GM23338 (cell line): ENCODE measurements at regions not wholly inside any gene's neighbourhood (a gene's known extent, or its start where the extent isn't known, plus 50 kb on each side); places are given as distances from the start of the nearest gene placed in this dataset.

Source experiments
- ATAC-seq: fragments of 200-7000 bp; cut with Tn5 transposase; 3 replicates; pipeline ENCODE4 v1.9.1; 2020
- DNase-seq: peaks from one replicate; pipeline ENCODE4 v3.0.0-alpha.2; 2015; ENCODE audit warnings: low spot score
- H2AFZ ChIP-seq: fragments of 200-600 bp; sonication (generic); 2 replicates; pipeline ENCODE4 v1.8.0; 2016; ENCODE audit warnings: antibody characterized with exemption, mild to moderate bottlenecking, moderate library complexity
- H3F3A ChIP-seq: fragments of 200-600 bp; sonication (generic); replicated peaks from 2 replicates; pipeline ENCODE4 v1.8.0; 2017; ENCODE audit warnings: antibody characterized with exemption, mixed run types, low read depth
- H3K27ac ChIP-seq: fragments of 200-600 bp; sonication (generic); 2 replicates; pipeline ENCODE4 v1.6.1; 2016; ENCODE audit warnings: low read depth
- H3K27me3 ChIP-seq: fragments of 200-600 bp; sonication (generic); 2 replicates; pipeline ENCODE4 v1.8.0; 2016; ENCODE audit warnings: mild to moderate bottlenecking, mixed run types, moderate library complexity; ENCODE audit not compliant: insufficient read depth
- H3K36me3 ChIP-seq: fragments of 200-600 bp; sonication (generic); 2 replicates; pipeline ENCODE4 v1.8.0; 2016; ENCODE audit warnings: mild to moderate bottlenecking; ENCODE audit not compliant: insufficient read depth
- H3K4me1 ChIP-seq: fragments of 200-600 bp; sonication (generic); 2 replicates; pipeline ENCODE4 v1.8.0; 2016; ENCODE audit warnings: mild to moderate bottlenecking, moderate library complexity; ENCODE audit not compliant: insufficient read depth
- H3K4me2 ChIP-seq: fragments of 200-600 bp; sonication (generic); 2 replicates; pipeline ENCODE4 v1.7.1; 2017; ENCODE audit warnings: mixed run types
- H3K4me3 ChIP-seq: fragments of 200-600 bp; sonication (generic); 2 replicates; pipeline ENCODE4 v1.6.1; 2016; ENCODE audit warnings: mixed run types
- H3K79me2 ChIP-seq: fragments of 200-600 bp; sonication (generic); replicated peaks from 2 replicates; pipeline ENCODE4 v1.8.0; 2017; ENCODE audit warnings: mild to moderate bottlenecking; ENCODE audit not compliant: insufficient read depth
- H3K9me2 ChIP-seq: fragments of 200-600 bp; sonication (generic); 2 replicates; pipeline ENCODE4 v1.8.0; 2017; ENCODE audit not compliant: insufficient read depth
- H4K20me1 ChIP-seq: fragments of 200-600 bp; sonication (generic); replicated peaks from 2 replicates; pipeline ENCODE4 v1.8.0; 2017; ENCODE audit warnings: mild to moderate bottlenecking; ENCODE audit not compliant: insufficient read depth
- H3K27ac Mint-ChIP-seq: 2 replicates; pipeline ENCODE4 v1.8.0; 2020; ENCODE audit warnings: inconsistent platforms, mild to moderate bottlenecking, moderate library complexity, mixed read lengths
- H3K27me3 Mint-ChIP-seq: 3 replicates; pipeline ENCODE4 v1.8.0; 2022; ENCODE audit warnings: low read depth, mild to moderate bottlenecking, moderate library complexity, mixed read lengths, inconsistent platforms; ENCODE audit not compliant: insufficient read depth, poor library complexity
- H3K36me3 Mint-ChIP-seq: 3 replicates; pipeline ENCODE4 v1.8.0; 2021; ENCODE audit warnings: low read depth, mild to moderate bottlenecking, inconsistent platforms, moderate library complexity, mixed read lengths
- H3K4me1 Mint-ChIP-seq: 3 replicates; pipeline ENCODE4 v1.8.0; 2020; ENCODE audit warnings: mild to moderate bottlenecking, inconsistent platforms, mixed read lengths
- H3K4me3 Mint-ChIP-seq: 3 replicates; pipeline ENCODE4 v1.8.0; 2021; ENCODE audit warnings: moderate library complexity, mild to moderate bottlenecking, inconsistent platforms, mixed read lengths
- H3K9me3 Mint-ChIP-seq: 3 replicates; pipeline ENCODE4 v1.8.0; 2020; ENCODE audit warnings: moderate library complexity, mild to moderate bottlenecking, inconsistent platforms, mixed read lengths
- CREB1 ChIP-seq: fragments of 250-450 bp; sonication (Bioruptor Pico); IDR thresholded peaks from 2 replicates; pipeline ENCODE4 v1.5.0; 2020; ENCODE audit warnings: low read depth, mild to moderate bottlenecking, moderate library complexity
- EZH2 ChIP-seq: fragments of 200-600 bp; sonication (generic); IDR thresholded peaks from one replicate; pipeline ENCODE4 v1.8.0; 2017; ENCODE audit warnings: antibody characterized with exemption, mild to moderate bottlenecking, low read depth; ENCODE audit not compliant: unreplicated experiment
- EZH2phosphoT487 ChIP-seq: fragments of 200-600 bp; sonication (generic); IDR thresholded peaks from one replicate; pipeline ENCODE4 v1.8.1; 2018; ENCODE audit warnings: antibody characterized with exemption; ENCODE audit not compliant: unreplicated experiment
- NANOG ChIP-seq: IDR thresholded peaks from 2 replicates; pipeline ENCODE4 v1.6.1; 2016; ENCODE audit warnings: antibody characterized with exemption, borderline replicate concordance
- POLR2AphosphoS5 ChIP-seq: IDR thresholded peaks from 2 replicates; pipeline ENCODE4 v1.6.1; 2016; ENCODE audit warnings: antibody characterized with exemption, low read depth
- STAT1 ChIP-seq: IDR thresholded peaks from one replicate; pipeline ENCODE4 v1.6.1; 2016; ENCODE audit warnings: antibody characterized with exemption; ENCODE audit not compliant: unreplicated experiment
- ZNF114 ChIP-seq: fragments of 250-450 bp; sonication (Bioruptor Pico); IDR thresholded peaks from 2 replicates; pipeline ENCODE4 v1.5.0; 2020; ENCODE audit warnings: mild to moderate bottlenecking, moderate library complexity
- ZNF331 ChIP-seq: fragments of 250-450 bp; sonication (Bioruptor Pico); IDR thresholded peaks from 2 replicates; pipeline ENCODE4 v1.5.0; 2020; ENCODE audit warnings: low read depth, mild to moderate bottlenecking, moderate library complexity
- TF ChIP-seq, protein P1 (sequence below): fragments of 250-450 bp; sonication (Bioruptor Pico); IDR thresholded peaks from 2 replicates; pipeline ENCODE4 v1.5.0; 2020; ENCODE audit warnings: mild to moderate bottlenecking, moderate library complexity
- TF ChIP-seq, protein P2 (sequence below), 2 experiments: fragments of 200-600 bp in 1 of 2; sonication (generic) in 1 of 2; conservative IDR thresholded peaks; 2 replicates each; pipeline versions ENCODE4 v1.5.1 to v1.6.1; 2016 to 2017; ENCODE audit warnings: antibody characterized with exemption in 2 of 2, low read depth in 2 of 2, mild to moderate bottlenecking in 2 of 2, moderate library complexity in 1 of 2

DNA sequence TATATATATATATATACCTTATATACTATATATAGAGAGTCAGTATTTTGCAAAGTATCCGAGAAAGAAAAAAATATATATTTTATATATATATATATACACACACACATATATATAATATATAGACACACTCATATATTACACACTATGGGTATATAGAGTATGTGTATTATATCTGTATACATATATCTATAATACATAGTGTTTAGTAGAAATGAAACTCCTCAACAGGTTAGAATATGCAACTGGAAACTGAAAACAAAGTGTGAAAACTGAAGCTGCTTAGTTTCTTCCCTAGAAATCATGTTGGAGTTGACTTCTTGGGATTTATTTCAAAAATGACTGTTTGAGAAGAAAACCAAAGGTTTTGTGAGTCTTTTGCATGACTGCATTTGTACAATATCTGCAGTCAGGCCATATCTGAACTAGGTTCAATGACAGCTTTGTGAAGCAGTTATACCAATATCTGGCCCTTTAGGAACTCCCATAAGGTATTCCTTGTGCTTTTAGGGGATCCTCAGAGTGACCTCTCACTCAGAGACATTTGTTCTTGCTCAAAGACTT, 284.1 kb downstream of the CASP12 start (continued):
- TF ChIP-seq, protein P1, sequence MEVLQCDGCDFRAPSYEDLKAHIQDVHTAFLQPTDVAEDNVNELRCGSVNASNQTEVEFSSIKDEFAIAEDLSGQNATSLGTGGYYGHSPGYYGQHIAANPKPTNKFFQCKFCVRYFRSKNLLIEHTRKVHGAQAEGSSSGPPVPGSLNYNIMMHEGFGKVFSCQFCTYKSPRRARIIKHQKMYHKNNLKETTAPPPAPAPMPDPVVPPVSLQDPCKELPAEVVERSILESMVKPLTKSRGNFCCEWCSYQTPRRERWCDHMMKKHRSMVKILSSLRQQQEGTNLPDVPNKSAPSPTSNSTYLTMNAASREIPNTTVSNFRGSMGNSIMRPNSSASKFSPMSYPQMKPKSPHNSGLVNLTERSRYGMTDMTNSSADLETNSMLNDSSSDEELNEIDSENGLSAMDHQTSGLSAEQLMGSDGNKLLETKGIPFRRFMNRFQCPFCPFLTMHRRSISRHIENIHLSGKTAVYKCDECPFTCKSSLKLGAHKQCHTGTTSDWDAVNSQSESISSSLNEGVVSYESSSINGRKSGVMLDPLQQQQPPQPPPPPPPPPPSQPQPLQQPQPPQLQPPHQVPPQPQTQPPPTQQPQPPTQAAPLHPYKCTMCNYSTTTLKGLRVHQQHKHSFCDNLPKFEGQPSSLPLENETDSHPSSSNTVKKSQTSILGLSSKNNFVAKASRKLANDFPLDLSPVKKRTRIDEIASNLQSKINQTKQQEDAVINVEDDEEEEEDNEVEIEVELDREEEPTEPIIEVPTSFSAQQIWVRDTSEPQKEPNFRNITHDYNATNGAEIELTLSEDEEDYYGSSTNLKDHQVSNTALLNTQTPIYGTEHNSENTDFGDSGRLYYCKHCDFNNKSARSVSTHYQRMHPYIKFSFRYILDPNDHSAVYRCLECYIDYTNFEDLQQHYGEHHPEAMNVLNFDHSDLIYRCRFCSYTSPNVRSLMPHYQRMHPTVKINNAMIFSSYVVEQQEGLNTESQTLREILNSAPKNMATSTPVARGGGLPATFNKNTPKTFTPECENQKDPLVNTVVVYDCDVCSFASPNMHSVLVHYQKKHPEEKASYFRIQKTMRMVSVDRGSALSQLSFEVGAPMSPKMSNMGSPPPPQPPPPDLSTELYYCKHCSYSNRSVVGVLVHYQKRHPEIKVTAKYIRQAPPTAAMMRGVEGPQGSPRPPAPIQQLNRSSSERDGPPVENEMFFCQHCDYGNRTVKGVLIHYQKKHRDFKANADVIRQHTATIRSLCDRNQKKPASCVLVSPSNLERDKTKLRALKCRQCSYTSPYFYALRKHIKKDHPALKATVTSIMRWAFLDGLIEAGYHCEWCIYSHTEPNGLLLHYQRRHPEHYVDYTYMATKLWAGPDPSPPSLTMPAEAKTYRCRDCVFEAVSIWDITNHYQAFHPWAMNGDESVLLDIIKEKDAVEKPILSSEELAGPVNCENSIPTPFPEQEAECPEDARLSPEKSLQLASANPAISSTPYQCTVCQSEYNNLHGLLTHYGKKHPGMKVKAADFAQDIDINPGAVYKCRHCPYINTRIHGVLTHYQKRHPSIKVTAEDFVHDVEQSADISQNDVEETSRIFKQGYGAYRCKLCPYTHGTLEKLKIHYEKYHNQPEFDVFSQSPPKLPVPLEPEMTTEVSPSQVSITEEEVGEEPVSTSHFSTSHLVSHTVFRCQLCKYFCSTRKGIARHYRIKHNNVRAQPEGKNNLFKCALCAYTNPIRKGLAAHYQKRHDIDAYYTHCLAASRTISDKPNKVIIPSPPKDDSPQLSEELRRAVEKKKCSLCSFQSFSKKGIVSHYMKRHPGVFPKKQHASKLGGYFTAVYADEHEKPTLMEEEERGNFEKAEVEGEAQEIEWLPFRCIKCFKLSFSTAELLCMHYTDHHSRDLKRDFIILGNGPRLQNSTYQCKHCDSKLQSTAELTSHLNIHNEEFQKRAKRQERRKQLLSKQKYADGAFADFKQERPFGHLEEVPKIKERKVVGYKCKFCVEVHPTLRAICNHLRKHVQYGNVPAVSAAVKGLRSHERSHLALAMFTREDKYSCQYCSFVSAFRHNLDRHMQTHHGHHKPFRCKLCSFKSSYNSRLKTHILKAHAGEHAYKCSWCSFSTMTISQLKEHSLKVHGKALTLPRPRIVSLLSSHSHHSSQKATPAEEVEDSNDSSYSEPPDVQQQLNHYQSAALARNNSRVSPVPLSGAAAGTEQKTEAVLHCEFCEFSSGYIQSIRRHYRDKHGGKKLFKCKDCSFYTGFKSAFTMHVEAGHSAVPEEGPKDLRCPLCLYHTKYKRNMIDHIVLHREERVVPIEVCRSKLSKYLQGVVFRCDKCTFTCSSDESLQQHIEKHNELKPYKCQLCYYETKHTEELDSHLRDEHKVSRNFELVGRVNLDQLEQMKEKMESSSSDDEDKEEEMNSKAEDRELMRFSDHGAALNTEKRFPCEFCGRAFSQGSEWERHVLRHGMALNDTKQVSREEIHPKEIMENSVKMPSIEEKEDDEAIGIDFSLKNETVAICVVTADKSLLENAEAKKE (CRISPR knock-in tag), result no peak
- no peak for TF ChIP-seq EZH2
- TF ChIP-seq STAT1, result no peak
- no peak for TF ChIP-seq CREB1 (CRISPR knock-in tag)
- TF ChIP-seq POLR2AphosphoS5, result no peak
- TF ChIP-seq ZNF331 (CRISPR knock-in tag), result no peak
- TF ChIP-seq, protein P2, sequence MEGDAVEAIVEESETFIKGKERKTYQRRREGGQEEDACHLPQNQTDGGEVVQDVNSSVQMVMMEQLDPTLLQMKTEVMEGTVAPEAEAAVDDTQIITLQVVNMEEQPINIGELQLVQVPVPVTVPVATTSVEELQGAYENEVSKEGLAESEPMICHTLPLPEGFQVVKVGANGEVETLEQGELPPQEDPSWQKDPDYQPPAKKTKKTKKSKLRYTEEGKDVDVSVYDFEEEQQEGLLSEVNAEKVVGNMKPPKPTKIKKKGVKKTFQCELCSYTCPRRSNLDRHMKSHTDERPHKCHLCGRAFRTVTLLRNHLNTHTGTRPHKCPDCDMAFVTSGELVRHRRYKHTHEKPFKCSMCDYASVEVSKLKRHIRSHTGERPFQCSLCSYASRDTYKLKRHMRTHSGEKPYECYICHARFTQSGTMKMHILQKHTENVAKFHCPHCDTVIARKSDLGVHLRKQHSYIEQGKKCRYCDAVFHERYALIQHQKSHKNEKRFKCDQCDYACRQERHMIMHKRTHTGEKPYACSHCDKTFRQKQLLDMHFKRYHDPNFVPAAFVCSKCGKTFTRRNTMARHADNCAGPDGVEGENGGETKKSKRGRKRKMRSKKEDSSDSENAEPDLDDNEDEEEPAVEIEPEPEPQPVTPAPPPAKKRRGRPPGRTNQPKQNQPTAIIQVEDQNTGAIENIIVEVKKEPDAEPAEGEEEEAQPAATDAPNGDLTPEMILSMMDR (conservative IDR thresholded peaks at IDR 0.05; ENCODE audit: low read depth in 2 of 2), result no peak
- TF ChIP-seq EZH2phosphoT487, result no peak

DNA sequence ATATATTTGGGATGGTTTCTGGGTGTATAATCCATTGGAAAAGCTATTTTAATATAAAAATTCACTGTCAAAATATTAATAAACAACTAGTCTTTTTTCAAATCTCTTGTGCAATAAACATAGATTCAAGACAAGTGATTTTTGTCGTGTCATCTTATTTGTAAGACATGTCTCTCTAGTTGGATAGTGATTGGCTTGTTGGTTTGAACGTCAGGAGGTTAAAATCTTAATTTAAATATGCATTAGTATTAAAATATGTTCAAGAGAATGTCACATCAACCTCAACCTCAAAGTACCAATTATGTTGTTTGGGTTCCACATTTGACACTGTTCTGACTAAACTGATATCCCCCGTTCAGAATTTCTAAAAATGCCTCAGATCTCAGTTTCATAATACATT, 287.6 kb downstream of the CASP12 start:
- no peak overlapping the region for H3K27ac Mint-ChIP-seq
- DNase-seq, result no peak
- H3K27me3 Mint-ChIP-seq, result peaks cover 3% of the 10 kb centered on the region
- H3K79me2 ChIP-seq, result no peaks in the 10 kb centered on the region
- TF ChIP-seq ZNF114 (CRISPR knock-in tag) (no peak), POLR2AphosphoS5 (no peak), NANOG (no peak)
- peaks cover 10% of the 10 kb centered on the region for H3K4me1 Mint-ChIP-seq
- peaks cover 22% of the 10 kb centered on the region for H3K36me3 Mint-ChIP-seq
- no peak overlapping the region for H3K4me3 Mint-ChIP-seq
- ATAC-seq, result no peak
- H3K36me3 ChIP-seq, result no peaks in the 10 kb centered on the region
- no peaks in the 10 kb centered on the region for H4K20me1 ChIP-seq
- no peak overlapping the region for H3K4me3 ChIP-seq
- H3K27me3 ChIP-seq, result no peaks in the 10 kb centered on the region
- no peaks in the 10 kb centered on the region for H3F3A ChIP-seq
- H3K9me3 Mint-ChIP-seq, result peaks cover 8% of the 10 kb centered on the region; the same call in 1 of the 3 replicates
- no peaks in the 10 kb centered on the region for H3K9me2 ChIP-seq
- no peak overlapping the region for H3K4me2 ChIP-seq
- H3K4me1 ChIP-seq, result peaks cover 8% of the 10 kb centered on the region
- H2AFZ ChIP-seq, result no peak overlapping the region
- H3K27ac ChIP-seq, result no peak overlapping the region
